ENCODE measurements at regions not wholly inside any gene's neighbourhood (a gene's known extent, or its start where the extent isn't known, plus 50 kb on each side); places are given as distances from the start of the nearest gene placed in this dataset.

DNA sequence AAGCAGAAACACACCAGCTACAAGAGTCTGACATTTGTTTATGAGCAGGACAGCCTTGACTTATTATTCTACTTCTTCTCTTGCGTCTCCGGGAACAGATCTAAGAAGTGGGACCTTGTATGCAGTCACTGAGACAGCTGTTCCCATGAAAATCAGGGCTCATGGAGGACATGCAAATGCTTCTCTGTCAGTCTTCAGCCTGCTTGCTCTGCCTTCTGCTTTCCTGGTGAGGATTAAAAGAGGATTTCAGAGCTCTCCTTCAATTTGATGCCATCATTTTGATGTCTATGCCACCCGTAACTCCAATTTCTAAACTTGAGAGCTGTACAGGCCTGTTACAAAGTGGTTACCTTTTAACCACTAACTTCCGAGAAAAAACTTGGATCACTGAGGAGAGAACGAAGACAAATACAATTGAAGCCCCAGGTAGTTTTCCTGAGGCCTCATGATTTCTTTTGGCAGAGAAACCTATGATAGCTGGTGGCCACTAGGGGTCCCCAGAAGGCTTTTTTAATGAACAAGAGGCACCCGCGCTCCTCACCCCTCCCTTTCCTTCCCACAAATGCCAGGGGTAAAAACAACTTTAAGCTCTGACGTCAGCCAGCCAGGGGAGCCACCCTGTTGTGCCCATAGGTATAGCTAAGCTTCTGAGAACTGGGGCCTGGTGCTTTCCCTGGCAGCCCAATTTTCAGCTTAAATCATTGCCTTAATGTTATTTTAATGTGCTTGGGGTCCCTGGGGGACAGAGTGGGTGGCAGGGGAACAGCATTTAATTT, 97.0 kb downstream of the DDIT4L start:
- no TSS peak for BruUV-seq (replicated peaks)
- TF ChIP-seq, protein P1, sequence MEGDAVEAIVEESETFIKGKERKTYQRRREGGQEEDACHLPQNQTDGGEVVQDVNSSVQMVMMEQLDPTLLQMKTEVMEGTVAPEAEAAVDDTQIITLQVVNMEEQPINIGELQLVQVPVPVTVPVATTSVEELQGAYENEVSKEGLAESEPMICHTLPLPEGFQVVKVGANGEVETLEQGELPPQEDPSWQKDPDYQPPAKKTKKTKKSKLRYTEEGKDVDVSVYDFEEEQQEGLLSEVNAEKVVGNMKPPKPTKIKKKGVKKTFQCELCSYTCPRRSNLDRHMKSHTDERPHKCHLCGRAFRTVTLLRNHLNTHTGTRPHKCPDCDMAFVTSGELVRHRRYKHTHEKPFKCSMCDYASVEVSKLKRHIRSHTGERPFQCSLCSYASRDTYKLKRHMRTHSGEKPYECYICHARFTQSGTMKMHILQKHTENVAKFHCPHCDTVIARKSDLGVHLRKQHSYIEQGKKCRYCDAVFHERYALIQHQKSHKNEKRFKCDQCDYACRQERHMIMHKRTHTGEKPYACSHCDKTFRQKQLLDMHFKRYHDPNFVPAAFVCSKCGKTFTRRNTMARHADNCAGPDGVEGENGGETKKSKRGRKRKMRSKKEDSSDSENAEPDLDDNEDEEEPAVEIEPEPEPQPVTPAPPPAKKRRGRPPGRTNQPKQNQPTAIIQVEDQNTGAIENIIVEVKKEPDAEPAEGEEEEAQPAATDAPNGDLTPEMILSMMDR (conservative IDR thresholded peaks at IDR 0.05; ENCODE audit: low read depth, low read length): peak; percentile 86
- TF ChIP-seq EZH2 (IDR thresholded peaks at IDR 0.05; ENCODE audit: borderline replicate concordance, low read depth, low read length, poor library complexity, severe bottlenecking): no peak
- Histone ChIP-seq H3K4me1 (ENCODE audit: insufficient read depth, low read length, poor library complexity, severe bottlenecking) (peaks cover 25% of the 10 kb centered on the region), H3K4me3 (ENCODE audit: low read depth, low read length, poor library complexity, severe bottlenecking) (no peak overlapping the region), H3K9me3 (ENCODE audit: low read depth, low read length, poor library complexity, severe bottlenecking) (no peaks in the 10 kb centered on the region), H3K36me3 (ENCODE audit: insufficient read depth, low read length, poor library complexity, severe bottlenecking) (no peaks in the 10 kb centered on the region), H3K27me3 (replicated peaks; ENCODE audit: insufficient read depth, low read depth, low read length, poor library complexity) (no peaks in the 10 kb centered on the region), H3K27ac (ENCODE audit: low read depth, low read length, poor library complexity, severe bottlenecking) (no peak overlapping the region)
- DNase-seq (ENCODE audit: low spot score): peak; percentile 98
- intact Hi-C loops (cut with micrococcal nuclease; ENCODE audit: unreplicated experiment): loop anchor here (1.0 to 10.0 kb wide), 2 partner anchors 322 to 646 kb away; no protein-coding TSS in a partner anchor
- POLR2A ChIA-PET (ENCODE audit: low non-redundant PET): interaction anchor here (0.7 kb wide), 1 partner anchor 10 kb away, joined by 3 read pairs; no protein-coding TSS in a partner anchor
- CTCF ChIA-PET: interaction anchor here (0.6 to 1.7 kb wide), 9 partner anchors 10 to 645 kb away, joined by 3 to 9 read pairs (median 3); no protein-coding TSS in a partner anchor

DNA sequence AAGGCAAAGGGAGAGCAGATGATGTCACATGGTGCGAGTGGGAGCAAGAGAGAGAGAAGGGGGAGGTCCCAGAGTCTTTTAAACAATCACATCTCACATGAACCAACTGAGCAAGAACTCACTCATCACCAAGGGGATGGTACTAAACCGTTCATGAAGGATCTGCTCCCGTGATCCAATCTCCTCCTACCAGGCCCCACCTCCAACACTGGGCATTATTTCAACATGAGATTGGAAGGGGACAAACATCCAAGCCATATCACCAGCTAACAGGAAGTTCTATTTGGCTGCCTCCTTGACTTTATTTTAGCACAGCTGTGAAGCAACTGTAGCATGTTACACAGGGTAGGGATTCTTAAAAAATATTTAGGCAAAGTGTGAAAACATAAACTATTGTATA, 102.5 kb downstream of the DDIT4L start:
- Histone ChIP-seq H3K27ac (ENCODE audit: low read depth, low read length, poor library complexity, severe bottlenecking) (no peak overlapping the region), H3K27me3 (replicated peaks; ENCODE audit: insufficient read depth, low read depth, low read length, poor library complexity) (no peaks in the 10 kb centered on the region), H3K4me1 (ENCODE audit: insufficient read depth, low read length, poor library complexity, severe bottlenecking) (peaks cover 6% of the 10 kb centered on the region), H3K4me3 (ENCODE audit: low read depth, low read length, poor library complexity, severe bottlenecking) (no peak overlapping the region), H3K36me3 (ENCODE audit: insufficient read depth, low read length, poor library complexity, severe bottlenecking) (no peaks in the 10 kb centered on the region), H3K9me3 (ENCODE audit: low read depth, low read length, poor library complexity, severe bottlenecking) (no peaks in the 10 kb centered on the region)
- no peak for DNase-seq (ENCODE audit: low spot score)
- intact Hi-C loops (cut with micrococcal nuclease; ENCODE audit: unreplicated experiment): no loop called here
- ChIA-PET CTCF (no interaction called here), POLR2A (ENCODE audit: low non-redundant PET) (no interaction called here)
- TF ChIP-seq, protein P1 (conservative IDR thresholded peaks at IDR 0.05; ENCODE audit: low read depth, low read length): no peak
- TF ChIP-seq EZH2 (IDR thresholded peaks at IDR 0.05; ENCODE audit: borderline replicate concordance, low read depth, low read length, poor library complexity, severe bottlenecking): no peak
- no TSS peak for BruUV-seq (replicated peaks)

DNA sequence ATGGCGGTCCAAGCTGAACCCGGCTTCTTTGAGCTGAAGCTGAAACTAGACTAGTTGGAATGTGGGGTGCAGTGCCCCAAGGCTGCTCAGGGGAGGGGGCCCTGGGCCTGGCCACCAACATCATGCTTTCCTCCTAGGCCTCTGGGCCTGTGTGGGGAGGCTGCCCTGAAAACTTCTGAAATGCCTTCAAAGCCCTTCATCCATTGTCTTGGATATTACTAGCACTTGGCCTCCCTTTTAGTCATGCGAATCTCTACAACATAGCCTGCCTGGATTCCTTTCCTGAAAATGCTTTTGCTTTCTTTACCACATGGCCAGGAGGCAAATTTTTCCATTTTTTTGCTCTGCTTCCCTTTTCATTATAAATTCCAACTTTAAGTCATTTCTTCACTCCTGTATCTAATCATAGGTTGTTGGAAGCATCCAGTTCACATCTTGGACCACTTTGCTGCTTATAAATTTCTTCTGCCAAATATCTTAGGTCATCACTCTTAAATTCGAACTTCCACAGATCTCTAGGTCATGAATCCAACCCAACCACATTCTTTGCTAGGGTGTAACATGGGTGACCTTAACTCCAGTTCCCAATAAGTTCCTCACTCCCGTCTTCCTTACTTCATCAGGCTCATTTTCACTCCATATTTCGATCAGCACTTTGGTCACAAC, 103.4 kb downstream of the DDIT4L start:
- Histone ChIP-seq H3K9me3 (ENCODE audit: low read depth, low read length, poor library complexity, severe bottlenecking) (no peaks in the 10 kb centered on the region), H3K4me1 (ENCODE audit: insufficient read depth, low read length, poor library complexity, severe bottlenecking) (no peaks in the 10 kb centered on the region), H3K27me3 (replicated peaks; ENCODE audit: insufficient read depth, low read depth, low read length, poor library complexity) (no peaks in the 10 kb centered on the region), H3K36me3 (ENCODE audit: insufficient read depth, low read length, poor library complexity, severe bottlenecking) (no peaks in the 10 kb centered on the region), H3K4me3 (ENCODE audit: low read depth, low read length, poor library complexity, severe bottlenecking) (no peak overlapping the region), H3K27ac (ENCODE audit: low read depth, low read length, poor library complexity, severe bottlenecking) (no peak overlapping the region)
- no peak for TF ChIP-seq EZH2 (IDR thresholded peaks at IDR 0.05; ENCODE audit: borderline replicate concordance, low read depth, low read length, poor library complexity, severe bottlenecking)
- TF ChIP-seq, protein P1 (conservative IDR thresholded peaks at IDR 0.05; ENCODE audit: low read depth, low read length): no peak
- intact Hi-C loops (cut with micrococcal nuclease; ENCODE audit: unreplicated experiment): no loop called here
- BruUV-seq (replicated peaks): no TSS peak
- CTCF ChIA-PET: no interaction called here
- POLR2A ChIA-PET (ENCODE audit: low non-redundant PET): no interaction called here
- no peak for DNase-seq (ENCODE audit: low spot score)

Measured in A673 (cell line).